GM18499 (cell line): ENCODE measurements at regions not wholly inside any gene's neighbourhood (a gene's known extent, or its start where the extent isn't known, plus 50 kb on each side); places are given as distances from the start of the nearest gene placed in this dataset.
A peak's percentile ranks its signal among the peaks of the same experiment; 100 is the strongest.

ENCODE experiments used
- ATAC-seq: cut with Tn5 transposase; IDR thresholded peaks from one replicate; pipeline ENCODE4 v1.9.1; 2021; ENCODE audit warnings: moderate number of reproducible peaks; ENCODE audit not compliant: insufficient read depth, unreplicated experiment

DNA sequence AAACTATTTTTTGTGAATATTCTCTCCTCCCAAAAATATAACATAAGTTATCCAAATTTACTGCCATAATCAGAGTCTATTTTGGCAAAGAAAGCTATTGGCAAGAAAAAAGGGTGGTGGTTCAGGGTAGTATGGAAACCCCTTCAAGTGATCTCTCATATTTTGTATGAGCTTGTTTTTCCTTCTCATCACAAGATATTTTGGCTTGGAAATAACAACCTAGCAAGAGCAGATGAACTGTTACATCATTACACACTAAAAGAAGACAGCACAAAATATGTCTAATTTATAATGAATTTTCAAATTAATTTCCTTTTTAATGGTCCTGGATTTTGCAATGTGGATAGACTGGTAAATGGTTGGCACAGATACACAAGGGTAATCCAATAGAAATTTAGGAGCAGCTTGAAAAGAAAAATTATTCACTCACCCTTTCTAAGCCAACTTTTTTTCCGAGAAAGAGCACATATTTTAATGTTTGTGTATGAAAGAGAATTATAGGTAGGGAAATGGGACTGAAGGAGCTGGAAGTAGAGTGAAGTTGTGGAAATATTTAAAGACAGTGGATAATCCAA lies 225.1 kb downstream of the EFNB2 start:
- ATAC-seq = no peak

DNA sequence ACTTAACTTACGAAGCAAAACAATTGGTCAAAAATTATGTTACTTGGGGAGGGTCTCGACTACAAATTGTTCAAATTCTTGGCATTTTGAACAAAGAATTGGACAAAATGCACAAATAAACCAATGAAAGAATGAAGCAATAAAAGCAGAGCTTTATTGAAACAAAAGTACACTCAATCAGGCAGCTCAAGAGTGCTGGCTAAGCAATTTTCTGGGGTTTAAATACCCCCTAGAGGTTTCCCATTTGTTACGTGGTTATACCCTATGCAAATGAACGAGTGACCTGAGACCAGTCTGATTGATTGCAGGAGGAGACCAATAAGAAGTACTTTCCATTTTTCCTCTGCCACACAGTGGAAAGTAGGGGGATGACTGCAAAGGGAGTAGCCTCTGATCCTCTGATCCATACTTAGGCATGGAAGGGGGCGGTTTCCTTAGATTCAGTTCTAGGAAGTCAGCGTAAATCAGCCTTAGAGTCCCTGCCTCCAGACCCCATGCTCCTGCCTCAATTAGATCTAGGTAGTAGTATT lies 228.6 kb downstream of the EFNB2 start:
- no peak for ATAC-seq

DNA sequence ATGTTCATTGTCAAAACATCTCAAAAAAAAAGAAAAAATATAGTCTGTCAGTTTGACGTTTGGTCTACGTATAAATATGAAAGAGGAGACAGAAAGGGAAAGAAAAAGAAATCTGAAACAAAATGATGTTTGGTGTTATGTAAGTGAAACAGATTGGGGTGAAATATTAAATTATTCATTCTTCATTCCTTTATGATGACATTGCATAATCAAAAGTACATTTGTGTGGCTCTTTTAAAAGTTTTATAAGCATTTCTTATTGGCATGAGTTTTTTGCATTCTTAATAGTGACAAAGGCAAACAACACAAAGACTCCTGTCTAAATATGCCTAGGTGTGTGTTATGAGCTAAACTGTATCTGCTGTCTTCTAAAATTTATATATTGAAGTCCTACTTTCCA lies 232.6 kb downstream of the EFNB2 start:
- ATAC-seq = no peak

DNA sequence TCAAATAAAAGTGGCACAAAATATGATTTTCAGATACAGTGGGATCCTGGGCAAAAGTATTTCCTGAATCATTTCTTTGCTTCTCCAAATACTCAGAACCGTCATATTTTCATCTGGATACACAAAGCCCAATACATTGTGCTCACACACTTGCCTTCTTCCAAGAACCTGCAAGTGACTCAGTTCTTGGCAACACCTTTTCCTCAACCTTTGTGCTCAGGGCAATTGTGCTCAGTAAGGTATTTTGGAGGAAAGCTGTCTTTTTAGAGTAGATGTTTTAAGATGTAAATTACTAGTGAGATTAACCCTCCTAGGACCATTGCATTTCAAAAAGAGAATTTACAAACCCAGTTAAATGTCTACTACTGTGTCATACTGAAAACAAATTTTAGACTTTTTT lies 233.5 kb downstream of the EFNB2 start:
- ATAC-seq = no peak

DNA sequence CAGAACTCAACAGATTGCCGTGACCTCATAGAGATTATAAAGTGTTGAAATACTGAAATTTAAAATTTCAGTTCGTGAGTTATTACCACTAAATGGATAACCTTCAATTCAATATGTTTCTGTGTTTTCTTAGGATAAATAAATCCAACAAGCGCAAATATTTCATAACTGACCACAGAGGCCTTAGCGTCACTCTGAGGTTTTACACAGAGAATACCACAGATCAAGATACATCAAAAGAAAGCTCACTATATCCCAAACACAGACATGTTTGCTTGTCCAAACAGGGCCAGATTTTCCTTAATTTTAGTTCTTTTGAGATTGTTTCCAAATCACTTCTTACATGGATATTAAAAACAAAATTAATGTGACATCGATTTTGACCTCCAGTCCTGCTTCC lies 235.8 kb downstream of the EFNB2 start:
- ATAC-seq = no peak

DNA sequence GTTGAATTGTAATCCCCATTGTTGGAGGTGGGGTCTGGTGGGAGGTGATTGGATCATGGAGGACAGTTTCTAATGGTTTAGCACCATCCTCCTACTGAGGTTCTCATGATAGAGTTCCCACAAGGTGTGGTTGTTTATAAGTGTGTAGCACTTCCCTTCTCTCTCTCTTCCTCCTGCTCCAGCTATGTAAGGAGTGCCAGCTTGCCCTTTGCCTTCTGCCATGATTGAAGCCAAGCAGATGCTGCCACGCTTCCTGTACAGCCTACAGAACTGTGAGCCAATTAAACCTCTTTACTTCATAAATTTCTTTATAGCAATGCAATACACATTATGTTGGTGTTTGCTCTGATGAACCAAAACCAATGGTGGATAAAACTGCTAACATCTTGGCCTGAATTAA lies 238.2 kb downstream of the EFNB2 start:
- no peak for ATAC-seq

DNA sequence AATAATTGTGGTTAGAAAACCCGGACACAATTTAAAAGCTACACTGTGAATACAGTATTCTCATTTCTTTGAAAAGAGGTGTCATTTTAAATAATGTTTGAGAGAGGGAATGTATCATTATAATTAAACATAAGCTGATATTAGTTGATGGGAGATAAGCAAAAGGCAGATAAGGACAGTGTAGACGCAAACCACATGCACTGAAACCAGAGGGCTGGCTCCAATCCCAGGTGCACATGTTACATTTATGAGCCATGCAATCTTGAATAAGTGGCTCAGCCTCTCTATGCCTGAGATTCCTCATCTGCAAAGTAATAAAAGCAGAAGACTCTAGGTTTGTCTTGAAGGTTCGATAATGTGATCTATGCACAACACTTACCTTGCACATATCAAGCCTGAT lies 238.7 kb downstream of the EFNB2 start:
- ATAC-seq = no peak

DNA sequence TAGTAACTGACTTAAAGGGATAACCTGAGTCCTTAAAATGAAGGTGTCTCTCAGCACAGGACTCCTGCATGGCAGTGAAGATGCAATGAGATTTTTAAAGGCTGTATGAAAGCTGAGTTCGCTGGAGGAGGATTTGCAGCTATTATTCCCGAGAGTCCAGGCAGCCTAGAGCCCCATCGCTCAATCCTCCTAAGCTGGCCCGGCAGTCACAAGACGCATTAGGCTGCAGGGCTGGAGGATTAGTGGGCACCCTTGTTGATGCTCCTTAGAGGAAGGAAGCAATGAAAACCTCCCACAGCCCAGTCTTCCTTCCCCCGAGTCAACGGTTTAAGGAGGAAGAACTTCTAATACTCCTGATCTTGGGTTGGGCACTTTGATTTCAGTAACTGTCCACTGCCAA lies 239.5 kb downstream of the EFNB2 start:
- no peak for ATAC-seq

DNA sequence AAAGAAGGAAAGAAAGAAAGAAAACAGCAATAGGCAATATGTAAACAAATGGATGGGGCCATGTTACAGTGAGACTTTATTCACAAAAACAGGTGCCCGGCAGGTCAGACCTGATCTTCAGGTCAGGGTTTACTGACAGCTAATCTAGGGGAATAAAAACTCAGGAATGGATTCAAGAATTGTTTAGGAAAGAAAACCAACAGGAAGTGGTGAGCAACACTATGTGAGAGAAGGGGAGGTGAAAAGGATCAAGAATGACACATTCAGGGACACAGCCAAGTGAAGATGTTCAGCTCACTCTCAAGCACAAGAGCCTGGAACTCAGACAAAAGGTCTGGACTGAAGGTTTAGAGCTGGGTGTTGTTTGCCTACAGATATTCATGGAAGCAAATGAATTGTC lies 244.5 kb downstream of the EFNB2 start:
- ATAC-seq = no peak

DNA sequence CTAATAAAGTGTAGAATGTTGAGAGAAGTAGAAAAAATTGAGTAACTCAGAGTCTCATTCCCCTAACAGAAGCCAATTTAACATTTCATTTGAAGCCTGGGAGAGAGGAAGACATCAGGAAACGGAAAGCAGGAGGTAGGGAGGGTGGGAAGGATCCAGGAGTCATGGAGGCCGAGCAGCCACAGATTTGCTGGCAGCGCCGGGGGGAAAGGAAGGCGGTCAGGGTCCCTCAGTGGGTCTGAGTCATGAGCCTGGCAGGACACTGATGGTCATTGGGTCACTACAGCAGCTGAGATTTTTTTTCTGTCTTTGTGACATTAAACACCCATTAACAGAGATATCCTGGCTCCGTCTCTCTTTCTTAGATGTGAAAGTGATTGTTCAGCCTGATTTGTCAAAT lies 248.1 kb downstream of the EFNB2 start:
- no peak for ATAC-seq

DNA sequence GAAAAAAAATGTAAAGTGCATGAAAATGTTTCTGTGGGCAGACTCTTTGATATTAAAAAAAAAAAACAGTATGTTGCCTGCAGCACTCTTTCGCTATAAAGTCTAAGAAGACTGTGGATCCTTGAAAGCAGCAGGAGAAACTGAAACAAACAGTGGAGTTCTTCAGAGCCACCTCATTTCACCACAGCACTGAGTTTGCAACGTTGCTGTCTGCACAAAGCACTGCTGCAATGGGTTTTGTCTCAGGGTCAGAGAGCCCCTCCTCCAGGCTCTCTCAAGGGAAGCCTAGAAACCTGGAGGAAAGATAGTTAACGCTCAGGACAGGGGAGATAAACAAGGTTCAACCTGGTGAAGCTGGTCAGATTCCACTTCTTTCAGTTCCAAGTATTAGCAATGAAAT lies 248.7 kb downstream of the EFNB2 start:
- peak; percentile 95 for ATAC-seq

DNA sequence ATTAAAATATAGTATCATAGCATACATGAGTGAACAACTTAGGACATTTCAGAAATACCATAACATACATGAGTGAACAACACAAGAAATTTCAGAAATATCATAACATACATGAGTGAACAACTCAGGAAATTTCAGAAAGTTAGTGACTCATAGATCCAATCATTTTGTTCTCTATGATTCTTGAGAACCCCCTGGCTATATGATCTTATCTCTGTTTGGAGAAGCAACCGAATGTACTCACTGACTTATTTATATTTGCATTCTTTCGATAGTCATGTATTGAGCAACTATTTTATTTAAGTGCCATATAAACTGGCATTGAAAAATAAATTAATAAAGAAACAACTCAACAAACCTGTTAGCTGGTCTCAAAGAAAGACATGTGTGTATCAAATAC lies 251.1 kb downstream of the EFNB2 start:
- ATAC-seq = no peak

DNA sequence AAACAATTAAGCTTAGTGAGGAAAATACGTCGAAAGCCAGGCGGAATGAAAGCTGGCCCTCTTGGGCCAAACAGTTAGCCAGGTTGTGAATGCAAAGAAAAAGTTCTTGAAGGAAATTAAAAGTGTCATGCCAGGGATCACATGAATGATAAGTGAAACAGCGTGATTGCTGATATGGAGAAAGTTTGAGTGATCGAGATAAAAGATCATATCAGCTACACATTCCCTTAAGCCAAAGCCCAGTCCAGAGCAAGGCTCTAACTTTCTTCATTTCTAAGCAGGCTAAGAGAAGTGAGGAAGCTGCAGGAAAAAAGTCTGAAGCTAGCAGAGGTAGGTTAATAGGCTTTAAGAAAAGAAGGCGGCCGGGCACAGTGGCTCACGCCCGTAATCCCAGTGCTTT lies 254.0 kb downstream of the EFNB2 start:
- ATAC-seq = no peak

DNA sequence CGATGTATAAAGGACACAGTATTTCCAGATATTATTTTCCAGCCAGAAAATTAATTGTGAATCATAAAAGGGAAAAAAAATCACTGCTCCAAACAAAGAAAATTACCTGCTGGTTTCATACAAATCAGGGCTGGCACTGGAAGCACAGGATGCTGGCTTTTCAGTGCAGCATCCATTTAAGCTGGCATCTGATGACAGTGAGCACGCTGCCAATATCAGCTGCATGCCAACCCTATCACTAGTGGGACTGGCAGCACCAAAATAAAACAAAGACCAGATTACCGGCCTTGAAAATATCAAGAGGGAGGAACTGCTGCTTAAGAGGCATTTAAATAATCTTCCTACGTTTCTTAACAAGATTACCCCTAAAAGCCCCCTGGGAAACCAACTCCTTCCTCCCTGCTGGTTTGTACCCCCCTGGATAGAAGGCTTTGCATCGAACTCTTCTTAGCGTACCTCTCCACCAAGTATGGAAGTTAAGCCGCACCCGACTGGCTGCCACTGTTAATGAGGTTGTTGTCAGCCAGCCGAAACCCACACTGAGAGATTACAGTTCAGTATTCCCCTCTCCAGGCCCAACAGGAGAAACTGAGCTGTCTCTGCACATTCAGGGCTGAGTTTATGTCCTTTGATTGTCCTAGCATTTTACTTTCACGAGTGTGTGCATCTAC lies 257.8 kb downstream of the EFNB2 start:
- no peak for ATAC-seq

DNA sequence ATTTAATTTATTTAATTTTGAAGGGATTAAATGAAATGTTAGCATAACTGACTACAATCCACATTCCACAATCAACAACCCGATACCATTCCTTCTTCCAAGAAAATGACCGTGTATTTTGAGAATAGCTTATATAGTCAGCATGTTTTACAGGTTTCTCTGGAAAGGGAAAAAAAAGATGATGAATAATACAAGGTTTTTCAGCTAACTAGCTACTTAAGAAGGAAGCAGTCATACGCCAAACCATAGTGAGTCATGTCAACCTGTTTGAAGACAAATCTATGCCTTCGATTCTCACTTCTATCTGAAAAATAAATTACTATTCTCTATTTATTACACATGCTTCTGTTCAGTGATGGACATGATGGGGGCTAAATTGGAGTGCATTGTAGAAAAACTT lies 258.6 kb downstream of the EFNB2 start:
- ATAC-seq = no peak

DNA sequence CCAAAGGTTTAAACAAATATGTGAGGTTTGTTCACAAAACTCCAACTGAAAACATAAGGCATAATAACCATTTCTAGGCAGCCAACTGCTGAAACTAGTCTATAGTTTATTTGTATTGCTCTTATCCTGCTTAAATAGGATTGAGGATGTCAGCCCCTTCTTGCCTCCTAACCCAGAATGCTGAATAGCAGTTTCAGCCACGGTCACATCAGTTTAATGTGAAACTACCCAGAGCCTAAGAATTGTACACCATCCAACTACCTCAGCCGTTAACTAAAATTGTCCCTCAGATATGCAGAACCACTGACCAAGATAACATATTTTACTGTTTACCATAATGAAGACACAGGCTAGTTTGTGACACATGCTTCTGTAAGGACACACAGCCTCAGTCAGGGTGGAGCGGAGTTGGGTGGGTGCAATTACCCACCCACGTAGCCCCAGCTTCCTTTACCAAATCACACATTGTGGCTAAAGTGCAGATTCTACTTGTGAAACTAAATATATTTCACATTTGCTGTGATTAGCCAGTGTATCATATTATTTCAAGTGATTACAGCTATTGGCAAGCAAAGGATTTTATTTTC lies 259.9 kb downstream of the EFNB2 start:
- no peak for ATAC-seq

DNA sequence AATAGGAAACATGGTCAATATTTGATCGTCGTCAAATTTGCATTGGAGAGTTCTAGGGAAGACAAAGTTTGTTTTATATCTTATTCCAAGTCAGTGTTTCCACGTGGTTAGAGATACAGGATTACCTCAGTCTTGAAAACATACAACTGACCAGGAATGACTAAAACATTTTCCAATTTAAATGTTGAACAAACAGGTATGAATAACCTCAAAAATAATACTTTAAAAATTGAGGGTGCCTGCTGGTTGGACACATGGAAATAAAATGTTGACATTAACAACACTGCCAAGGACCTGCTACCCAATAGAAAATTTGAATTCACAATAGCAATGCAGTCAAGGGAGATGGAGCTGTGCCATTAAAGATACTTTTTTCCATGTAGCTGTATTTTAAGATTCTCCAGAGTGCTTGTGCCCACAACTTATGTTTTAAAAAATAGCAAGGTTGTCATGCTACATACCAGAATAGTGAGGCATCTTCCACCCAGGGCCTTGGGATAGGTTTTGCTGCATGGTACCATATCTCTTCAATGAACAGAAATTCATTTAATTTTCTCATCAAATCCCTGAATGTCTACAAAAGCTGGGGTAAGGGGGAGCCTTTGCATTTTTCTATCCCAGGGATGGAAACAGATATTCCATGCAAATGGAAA lies 260.8 kb downstream of the EFNB2 start:
- no peak for ATAC-seq

DNA sequence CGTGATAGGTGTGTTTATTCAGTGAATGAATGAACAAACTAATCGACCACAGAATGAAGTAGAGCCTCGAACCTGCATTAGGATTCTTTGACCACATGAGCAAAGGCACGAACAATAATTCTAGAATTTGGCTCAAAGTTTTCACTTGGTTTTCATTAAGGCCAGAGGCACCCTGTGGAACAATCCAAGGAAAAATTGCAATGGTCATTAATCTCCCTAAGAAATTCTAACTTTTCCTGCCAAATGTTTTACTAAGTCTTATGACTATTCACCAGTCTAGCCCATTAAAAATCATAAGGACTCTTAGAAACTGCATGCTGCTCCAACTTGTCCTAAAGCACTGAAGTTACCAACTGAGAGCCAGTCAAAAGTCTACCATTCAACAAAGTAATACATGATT lies 271.7 kb downstream of the EFNB2 start:
- no peak for ATAC-seq

DNA sequence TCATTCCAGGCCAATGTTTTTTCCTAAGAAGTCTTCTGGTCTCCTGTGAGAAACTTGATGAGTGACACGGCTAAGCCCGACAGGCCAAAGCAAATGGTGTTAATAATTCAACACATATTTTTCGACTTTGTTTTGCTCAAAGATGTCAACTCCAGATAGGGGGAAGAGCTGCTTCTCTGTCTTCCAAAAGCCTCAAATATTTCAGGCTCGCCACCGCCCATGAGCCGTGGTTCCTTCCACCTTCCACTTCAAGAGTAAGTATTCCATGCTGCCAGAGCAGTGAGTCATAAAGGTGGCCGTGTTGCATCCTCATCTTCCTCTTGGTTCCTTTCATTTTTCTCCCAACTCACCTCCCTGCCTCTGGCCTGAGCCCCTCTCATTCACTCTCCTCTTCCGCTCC lies 272.6 kb downstream of the EFNB2 start:
- no peak for ATAC-seq

DNA sequence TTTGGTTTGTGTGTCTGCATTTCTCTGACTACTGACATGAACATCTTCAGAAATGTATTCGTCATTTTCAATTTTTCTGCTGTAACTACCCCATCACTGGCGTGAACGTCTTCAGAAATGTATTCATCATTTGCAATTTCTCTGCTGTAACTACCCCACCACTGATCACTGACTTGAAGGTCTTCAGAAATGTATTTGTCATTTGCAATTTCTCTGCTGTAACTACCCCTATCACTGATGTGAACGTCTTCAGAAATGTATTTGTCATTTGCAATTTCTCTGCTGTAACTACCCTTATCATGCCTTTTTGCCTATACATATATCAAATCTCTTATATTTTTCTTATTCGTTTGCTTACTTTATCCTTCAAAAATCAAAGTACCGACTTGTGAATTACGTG lies 274.0 kb downstream of the EFNB2 start:
- no peak for ATAC-seq

DNA sequence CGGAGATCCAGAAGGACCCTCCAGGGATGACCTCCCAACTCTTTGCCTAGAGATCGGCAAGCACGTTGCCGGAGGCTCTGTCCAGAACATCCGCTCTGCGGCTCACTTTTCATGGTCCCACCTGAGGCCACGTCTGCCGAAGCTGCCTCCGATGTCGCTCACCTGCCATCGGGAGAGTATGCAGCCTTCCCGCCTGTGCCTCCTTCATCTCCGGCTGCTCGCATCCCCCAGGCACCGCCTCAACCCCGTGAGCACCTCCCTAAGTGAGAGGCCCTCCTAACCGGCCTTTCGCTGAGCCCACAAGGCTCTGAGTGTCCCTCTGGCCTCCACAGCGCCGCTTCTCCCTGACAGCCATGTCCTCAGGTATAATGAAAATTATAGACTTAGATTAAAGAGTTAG lies 275.1 kb downstream of the EFNB2 start:
- no peak for ATAC-seq
